T-helper 1 cell (primary cell): ENCODE measurements at regions not wholly inside any gene's neighbourhood (a gene's known extent, or its start where the extent isn't known, plus 50 kb on each side); places are given as distances from the start of the nearest gene placed in this dataset.

ENCODE experiments used
- DNase-seq, 5 donors: peaks; one replicate each; pipeline ENCODE4 v3.0.0-alpha.2; 2012 to 2020

DNA sequence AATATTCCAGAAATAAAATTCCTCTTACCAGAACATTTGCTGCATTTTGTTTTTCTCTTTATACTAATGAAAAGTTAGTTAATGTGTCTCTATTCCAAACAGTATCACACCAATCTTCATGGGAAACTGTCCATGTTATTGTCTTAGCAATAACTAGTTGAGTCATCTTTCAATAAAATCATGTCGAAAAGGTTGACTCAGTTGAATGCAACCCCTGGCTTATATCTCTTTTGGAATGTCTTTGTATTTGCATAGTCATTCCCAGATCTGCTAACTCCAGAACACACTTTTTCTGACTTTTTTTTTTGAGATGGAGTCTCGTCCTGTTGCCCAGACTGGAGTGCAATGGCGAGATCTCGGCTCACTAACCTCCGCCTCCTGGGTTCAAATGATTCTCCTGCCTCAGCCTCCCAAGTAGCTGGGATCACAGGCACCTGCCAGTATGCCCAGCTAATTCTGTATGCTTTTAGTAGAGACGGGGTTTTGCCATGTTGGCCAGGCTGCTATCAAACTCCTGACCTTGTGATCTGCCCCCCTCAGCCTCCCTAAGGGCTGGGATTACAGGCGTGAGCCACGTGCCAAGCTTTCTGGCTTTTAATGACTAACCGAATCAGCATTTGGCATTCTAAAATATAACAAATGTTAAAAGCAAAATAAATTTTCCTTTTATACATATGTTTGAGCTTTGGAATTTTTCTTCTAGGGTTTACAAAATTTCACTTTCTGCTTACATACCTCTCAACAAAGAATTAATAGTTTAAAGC lies 133.2 kb upstream of the GULP1 start:
- DNase-seq, result no peak

DNA sequence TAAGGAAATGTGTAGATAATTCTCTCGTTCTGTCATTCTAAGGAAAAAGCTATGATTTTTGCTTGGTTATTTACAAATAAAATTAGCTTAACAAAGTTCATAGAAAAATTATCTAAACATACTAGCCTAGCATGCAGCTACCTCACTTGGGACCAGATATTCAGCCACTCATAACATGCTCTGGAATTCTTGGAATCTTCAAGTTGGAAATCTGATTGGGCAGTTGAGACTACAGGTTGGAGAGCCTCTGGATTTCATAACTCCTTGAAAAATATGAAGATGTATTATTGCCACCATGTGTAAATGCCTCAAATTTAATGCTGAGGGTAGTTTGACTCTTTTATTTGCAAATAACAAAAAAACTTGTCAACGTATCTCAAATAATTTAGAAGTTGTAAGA lies 132.2 kb upstream of the GULP1 start:
- no peak for DNase-seq

GRCh38 chr2:188170356-188170755 lies 121.3 kb upstream of the GULP1 start:
- no peak for DNase-seq

- DNase-seq, result no peak
These were observed 115.1 kb upstream of the GULP1 start for GRCh38 chr2:188176620-188177019.

DNA sequence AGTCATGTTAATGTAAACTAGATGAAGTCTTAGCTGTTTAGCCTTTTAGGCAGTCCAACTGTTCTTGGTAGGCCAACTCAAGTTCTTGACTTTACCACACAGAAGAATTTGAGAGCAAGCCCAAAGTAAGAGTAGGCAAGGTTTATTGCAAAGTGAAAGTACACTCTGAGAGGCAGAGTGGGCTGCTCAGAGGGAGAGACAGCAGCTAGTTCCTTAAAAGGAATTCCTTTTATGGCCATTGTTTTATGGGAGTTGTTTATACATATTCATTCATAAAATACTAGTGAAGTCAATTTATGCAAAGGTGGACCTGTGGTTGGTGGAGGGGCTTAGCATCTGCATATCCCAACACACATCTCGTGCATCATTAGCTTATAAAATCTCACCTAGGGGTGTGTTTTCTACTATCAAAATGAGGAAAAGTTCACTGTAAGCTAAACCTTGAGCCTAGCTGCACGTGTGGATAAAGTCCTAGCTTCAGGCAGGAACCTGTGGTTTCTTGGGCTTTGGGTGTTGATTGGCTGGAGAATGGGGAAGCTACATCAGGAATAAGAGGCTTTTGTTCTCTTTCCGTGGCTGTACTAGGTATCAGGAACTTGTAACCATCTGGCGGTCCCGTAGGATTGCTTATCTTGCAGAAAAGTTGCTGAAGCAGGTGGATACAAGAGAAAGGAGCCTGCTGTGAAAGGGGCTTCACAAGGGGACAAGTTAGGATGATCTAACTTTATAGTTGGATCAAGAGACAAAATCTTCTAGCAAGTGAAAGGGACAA lies 110.4 kb upstream of the GULP1 start:
- no peak for DNase-seq

DNA sequence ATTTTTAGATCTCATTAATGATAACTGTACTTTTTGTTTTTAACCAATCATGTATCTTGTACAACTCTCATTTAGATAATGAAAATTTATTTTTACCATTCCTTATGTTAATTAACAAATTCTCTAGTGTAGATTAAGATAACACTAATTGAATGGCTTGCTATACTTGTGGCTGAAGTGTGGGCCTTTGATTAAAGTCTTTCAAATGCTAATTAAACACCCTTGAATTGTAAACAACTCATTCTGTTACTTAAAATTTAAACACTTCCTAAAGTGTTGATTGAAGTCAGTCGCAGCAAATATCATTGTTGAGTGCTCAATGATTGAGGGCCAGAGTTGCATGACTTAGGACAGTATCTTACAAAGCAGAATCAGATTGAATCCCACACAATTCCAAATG lies 109.8 kb upstream of the GULP1 start:
- DNase-seq, result no peak

- DNase-seq, result no peak
These were observed 103.9 kb upstream of the GULP1 start for GRCh38 chr2:188187726-188188125.

DNA sequence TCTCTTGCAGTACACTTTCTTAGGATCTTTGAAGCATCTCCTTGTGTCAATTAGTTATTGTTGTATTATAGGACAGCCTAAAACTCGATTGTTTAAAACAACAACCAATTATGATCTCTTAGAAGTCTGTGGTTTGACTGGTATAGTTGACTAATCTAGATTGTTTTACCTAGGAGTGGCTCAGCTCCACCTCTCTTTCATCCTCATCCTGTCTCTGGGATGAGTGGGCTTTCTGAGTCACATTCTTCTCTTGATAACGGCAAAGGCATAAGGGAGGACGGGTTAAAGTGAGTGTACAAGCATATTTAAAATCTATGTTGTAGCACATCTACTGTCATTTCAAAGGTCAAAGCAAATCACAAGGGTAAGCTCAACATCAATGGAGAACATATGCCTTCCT lies 102.3 kb upstream of the GULP1 start:
- DNase-seq, result no peak

DNA sequence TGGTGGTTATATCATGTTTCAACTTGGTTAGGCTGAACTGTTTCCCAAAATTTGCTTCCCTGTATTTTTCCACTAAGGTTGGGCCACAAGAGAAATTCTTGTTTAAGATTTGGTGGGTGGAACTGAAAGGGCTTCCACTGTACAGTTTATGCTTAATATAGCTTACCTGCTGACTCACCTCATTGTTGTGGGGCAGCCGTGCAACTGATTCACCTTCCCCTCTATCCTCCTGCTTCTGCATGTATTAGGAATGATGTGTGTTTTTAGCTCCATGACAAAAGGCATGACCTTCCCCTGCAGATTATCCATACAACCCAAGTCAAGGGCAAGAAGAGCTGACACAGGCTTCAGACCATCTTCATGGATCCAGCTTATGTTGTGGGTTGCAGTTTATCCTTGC lies 98.4 kb upstream of the GULP1 start:
- DNase-seq, result no peak

DNA sequence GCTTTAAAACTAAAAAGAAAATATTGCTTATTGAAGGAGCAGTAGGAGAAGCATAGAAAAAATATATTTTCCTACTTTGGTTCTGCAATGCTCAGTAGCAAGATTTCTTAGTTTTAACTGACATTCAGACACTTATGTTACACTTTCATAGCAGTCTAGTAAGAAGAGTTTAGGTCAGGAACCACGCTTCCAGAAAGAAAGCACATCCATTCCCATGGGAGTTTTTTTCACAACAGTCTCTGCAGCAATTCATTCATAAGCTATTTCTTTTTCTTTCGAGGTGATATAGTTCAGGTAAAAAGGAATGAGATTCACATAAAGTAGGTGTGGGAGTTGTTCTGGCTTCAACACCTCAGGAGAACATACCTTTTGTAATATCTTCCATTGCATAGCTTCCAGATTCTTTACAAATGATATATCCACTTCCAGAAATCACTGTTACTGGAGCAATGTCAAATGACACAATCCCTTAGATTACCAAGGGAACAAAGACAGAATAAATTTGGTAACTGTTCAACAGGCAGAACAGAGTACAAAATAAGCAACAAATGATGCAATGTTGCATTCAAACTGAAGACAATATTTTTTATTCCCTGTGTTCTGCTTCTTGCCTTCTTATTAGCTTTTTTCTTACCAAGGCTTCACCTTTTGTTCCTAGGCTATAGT lies 95.2 kb upstream of the GULP1 start:
- DNase-seq, result no peak

DNA sequence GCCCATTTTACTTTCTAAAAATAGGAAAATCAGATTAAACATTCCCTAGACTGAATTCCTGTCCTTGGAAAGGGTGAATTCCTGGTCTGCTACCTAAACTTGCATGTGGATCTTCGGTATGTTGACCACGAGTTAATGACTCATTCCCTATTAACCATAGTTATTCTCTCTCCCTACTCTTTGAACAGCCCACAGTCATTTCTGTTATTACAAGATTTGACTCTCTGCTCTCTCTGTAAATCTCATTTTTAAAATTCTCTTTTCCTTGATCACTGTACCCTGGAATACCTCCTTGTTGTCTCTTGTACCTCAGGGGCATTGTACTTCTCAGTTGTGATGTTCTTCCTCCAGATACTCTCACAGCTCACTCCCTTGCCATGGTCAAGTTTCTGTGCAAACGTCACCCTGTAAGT lies 92.0 kb upstream of the GULP1 start:
- no peak for DNase-seq

- DNase-seq, result no peak
These were observed 90.0 kb upstream of the GULP1 start for GRCh38 chr2:188201639-188202038.

- DNase-seq, result no peak
These were observed 88.9 kb upstream of the GULP1 start for GRCh38 chr2:188202777-188203176.

- DNase-seq, result no peak
These were observed 87.9 kb upstream of the GULP1 start for GRCh38 chr2:188203776-188204175.

GRCh38 chr2:188204824-188205223 lies 86.8 kb upstream of the GULP1 start:
- no peak for DNase-seq

DNA sequence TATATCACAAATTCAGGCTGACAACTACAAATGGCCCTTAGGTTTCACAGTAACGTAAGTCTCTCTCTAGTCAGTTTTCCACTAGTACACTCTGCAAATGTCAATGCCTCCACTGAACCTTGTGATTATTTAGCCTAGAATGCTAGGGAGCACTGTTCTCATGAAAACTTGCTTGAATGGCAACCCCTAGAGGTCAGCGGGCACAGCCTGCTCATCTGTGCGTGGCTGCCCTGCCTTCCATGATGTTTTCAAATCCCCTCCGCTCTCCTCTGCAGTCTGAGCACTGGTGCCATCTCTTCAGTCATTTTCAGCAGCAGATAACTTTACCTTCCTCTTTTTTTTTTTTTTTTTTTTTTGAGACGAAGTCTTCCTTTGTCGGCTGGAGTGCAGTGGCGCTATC lies 84.1 kb upstream of the GULP1 start:
- no peak for DNase-seq

GRCh38 chr2:188209218-188209617 lies 82.5 kb upstream of the GULP1 start:
- no peak for DNase-seq

- DNase-seq, result no peak
These were observed 74.4 kb upstream of the GULP1 start for GRCh38 chr2:188217264-188217663.

GRCh38 chr2:188219541-188219940 lies 72.1 kb upstream of the GULP1 start:
- no peak for DNase-seq

DNA sequence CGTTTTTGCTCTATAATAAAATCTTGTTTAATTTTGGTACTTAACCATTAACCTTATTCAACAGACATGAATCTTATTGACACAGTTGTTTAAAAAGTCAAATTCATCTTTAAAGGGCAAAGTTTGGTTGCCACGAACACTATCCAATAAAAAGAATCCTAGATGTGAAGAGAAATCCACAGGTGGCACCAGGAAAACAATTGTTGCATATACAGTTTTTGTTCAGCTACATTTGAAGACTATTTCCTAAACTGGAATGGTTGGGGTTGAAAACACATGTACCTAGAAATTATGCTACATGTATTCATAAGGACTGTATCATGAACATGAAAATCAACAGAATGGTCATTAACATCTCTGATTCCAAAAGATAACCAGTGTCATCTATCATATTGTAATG lies 71.1 kb upstream of the GULP1 start:
- no peak for DNase-seq

- no peak for DNase-seq
These were observed 64.0 kb upstream of the GULP1 start for GRCh38 chr2:188227713-188228112.

DNA sequence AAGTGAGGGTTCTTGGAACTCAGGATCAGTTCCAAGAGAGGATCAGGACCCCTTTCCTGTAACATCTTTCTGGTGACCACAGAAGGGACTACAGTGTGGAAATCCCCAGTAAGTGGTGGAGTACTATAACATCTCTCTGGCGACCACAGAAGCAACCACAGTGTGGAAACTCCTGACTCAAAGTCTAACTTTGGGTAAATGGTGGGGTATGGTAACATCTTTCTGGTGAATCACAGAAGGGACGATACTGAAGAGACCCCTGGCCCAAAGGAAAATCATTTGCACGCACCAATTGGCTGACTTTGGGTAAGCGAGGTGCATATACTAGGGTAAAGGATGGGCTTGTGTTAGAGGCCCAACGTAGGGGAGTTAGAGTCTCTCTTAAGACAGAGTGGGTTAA lies 56.3 kb upstream of the GULP1 start:
- peak in 1 of 5 donors; percentile 2 for DNase-seq

GRCh38 chr2:188238386-188238785 lies 53.3 kb upstream of the GULP1 start:
- no peak for DNase-seq
